ENCODE measurements at regions not wholly inside any gene's neighbourhood (a gene's known extent, or its start where the extent isn't known, plus 50 kb on each side); places are given as distances from the start of the nearest gene placed in this dataset.

GRCh38 chr3:73321286-73321999 is 260.0 kb downstream of the EBLN2 start:
- 54% methylated on average over 8 of the region's 8 CpGs for WGBS (ENCODE audit: low lambda C conversion rate, missing lambda C conversion rate)
- H3K27me3 ChIP-seq, result no peaks in the 10 kb centered on the region

GRCh38 chr3:73324203-73325155 is 263.0 kb downstream of the EBLN2 start:
- no peak for TF ChIP-seq CTCF (IDR thresholded peaks at IDR 0.05; ENCODE audit: poor library complexity)
- no peak for TF ChIP-seq EZH2phosphoT487 (IDR thresholded peaks at IDR 0.05; ENCODE audit: low read depth, severe bottlenecking, unreplicated experiment)
- no peak for TF ChIP-seq EZH2 (IDR thresholded peaks at IDR 0.05; ENCODE audit: borderline replicate concordance)
- Histone ChIP-seq H3K9me2 (replicated peaks; ENCODE audit: insufficient read depth) (no peaks in the 10 kb centered on the region), H3K4me2 (peak overlapping the region; percentile 29), H3K36me3 (replicated peaks; ENCODE audit: insufficient read depth, low read depth) (no peaks in the 10 kb centered on the region), H4K20me1 (ENCODE audit: insufficient read depth, poor library complexity, severe bottlenecking) (no peaks in the 10 kb centered on the region), H2AFZ (no peak overlapping the region), H3K4me3 (no peak overlapping the region), H3K9me3 (ENCODE audit: low read depth) (no peaks in the 10 kb centered on the region), H3K27me3 (no peaks in the 10 kb centered on the region), H3K4me1 (ENCODE audit: insufficient read depth) (peaks cover 7% of the 10 kb centered on the region), H3K27ac (peak overlapping the region; percentile 6), H3K79me2 (no peaks in the 10 kb centered on the region)
- no peak for DNase-seq (ENCODE audit: low spot score)
- WGBS (ENCODE audit: low lambda C conversion rate, missing lambda C conversion rate), result 48% methylated on average over 5 of the region's 5 CpGs

More at GRCh38 chr3:73321286-73321999, 260.0 kb downstream of the EBLN2 start:
- Histone ChIP-seq H2AFZ (no peak overlapping the region), H3K9me2 (replicated peaks; ENCODE audit: insufficient read depth) (no peaks in the 10 kb centered on the region), H3K9me3 (ENCODE audit: low read depth) (no peaks in the 10 kb centered on the region), H4K20me1 (ENCODE audit: insufficient read depth, poor library complexity, severe bottlenecking) (no peaks in the 10 kb centered on the region), H3K4me2 (no peak overlapping the region), H3K4me3 (no peak overlapping the region), H3K36me3 (replicated peaks; ENCODE audit: insufficient read depth, low read depth) (no peaks in the 10 kb centered on the region), H3K4me1 (ENCODE audit: insufficient read depth) (peaks cover 7% of the 10 kb centered on the region), H3K27ac (no peak overlapping the region), H3K79me2 (no peaks in the 10 kb centered on the region)
- TF ChIP-seq EZH2phosphoT487 (IDR thresholded peaks at IDR 0.05; ENCODE audit: low read depth, severe bottlenecking, unreplicated experiment) (no peak), CTCF (IDR thresholded peaks at IDR 0.05; ENCODE audit: poor library complexity) (no peak), EZH2 (IDR thresholded peaks at IDR 0.05; ENCODE audit: borderline replicate concordance) (no peak)
- DNase-seq (ENCODE audit: low spot score), result no peak

GRCh38 chr3:73326396-73326795 is 264.9 kb downstream of the EBLN2 start:
- Histone ChIP-seq H3K4me3 (no peak overlapping the region), H3K27ac (no peak overlapping the region), H3K27me3 (no peaks in the 10 kb centered on the region), H3K9me3 (ENCODE audit: low read depth) (no peaks in the 10 kb centered on the region), H4K20me1 (ENCODE audit: insufficient read depth, poor library complexity, severe bottlenecking) (no peaks in the 10 kb centered on the region), H3K79me2 (no peaks in the 10 kb centered on the region), H3K36me3 (replicated peaks; ENCODE audit: insufficient read depth, low read depth) (no peaks in the 10 kb centered on the region), H3K9me2 (replicated peaks; ENCODE audit: insufficient read depth) (no peaks in the 10 kb centered on the region), H3K4me1 (ENCODE audit: insufficient read depth) (peaks cover 7% of the 10 kb centered on the region), H3K4me2 (no peak overlapping the region), H2AFZ (no peak overlapping the region)
- WGBS (ENCODE audit: low lambda C conversion rate, missing lambda C conversion rate), result 84% methylated on average over 3 of the region's 3 CpGs
- no peak for TF ChIP-seq EZH2 (IDR thresholded peaks at IDR 0.05; ENCODE audit: borderline replicate concordance)
- TF ChIP-seq CTCF (IDR thresholded peaks at IDR 0.05; ENCODE audit: poor library complexity), result no peak
- TF ChIP-seq EZH2phosphoT487 (IDR thresholded peaks at IDR 0.05; ENCODE audit: low read depth, severe bottlenecking, unreplicated experiment), result no peak
- no peak for DNase-seq (ENCODE audit: low spot score)
